GM23338 (cell line): ENCODE measurements at regions not wholly inside any gene's neighbourhood (a gene's known extent, or its start where the extent isn't known, plus 50 kb on each side); places are given as distances from the start of the nearest gene placed in this dataset.

Experiments used
- ATAC-seq: fragments of 200-7000 bp; cut with Tn5 transposase; 3 replicates; pipeline ENCODE4 v1.9.1; 2020
- DNase-seq: peaks from one replicate; pipeline ENCODE4 v3.0.0-alpha.2; 2015; ENCODE audit warnings: low spot score
- H2AFZ ChIP-seq: fragments of 200-600 bp; sonication (generic); 2 replicates; pipeline ENCODE4 v1.8.0; 2016; ENCODE audit warnings: antibody characterized with exemption, mild to moderate bottlenecking, moderate library complexity
- H3F3A ChIP-seq: fragments of 200-600 bp; sonication (generic); replicated peaks from 2 replicates; pipeline ENCODE4 v1.8.0; 2017; ENCODE audit warnings: antibody characterized with exemption, mixed run types, low read depth
- H3K27ac ChIP-seq: fragments of 200-600 bp; sonication (generic); 2 replicates; pipeline ENCODE4 v1.6.1; 2016; ENCODE audit warnings: low read depth
- H3K27me3 ChIP-seq: fragments of 200-600 bp; sonication (generic); 2 replicates; pipeline ENCODE4 v1.8.0; 2016; ENCODE audit warnings: mild to moderate bottlenecking, mixed run types, moderate library complexity; ENCODE audit not compliant: insufficient read depth
- H3K36me3 ChIP-seq: fragments of 200-600 bp; sonication (generic); 2 replicates; pipeline ENCODE4 v1.8.0; 2016; ENCODE audit warnings: mild to moderate bottlenecking; ENCODE audit not compliant: insufficient read depth
- H3K4me1 ChIP-seq: fragments of 200-600 bp; sonication (generic); 2 replicates; pipeline ENCODE4 v1.8.0; 2016; ENCODE audit warnings: mild to moderate bottlenecking, moderate library complexity; ENCODE audit not compliant: insufficient read depth
- H3K4me2 ChIP-seq: fragments of 200-600 bp; sonication (generic); 2 replicates; pipeline ENCODE4 v1.7.1; 2017; ENCODE audit warnings: mixed run types
- H3K4me3 ChIP-seq: fragments of 200-600 bp; sonication (generic); 2 replicates; pipeline ENCODE4 v1.6.1; 2016; ENCODE audit warnings: mixed run types
- H3K79me2 ChIP-seq: fragments of 200-600 bp; sonication (generic); replicated peaks from 2 replicates; pipeline ENCODE4 v1.8.0; 2017; ENCODE audit warnings: mild to moderate bottlenecking; ENCODE audit not compliant: insufficient read depth
- H3K9me2 ChIP-seq: fragments of 200-600 bp; sonication (generic); 2 replicates; pipeline ENCODE4 v1.8.0; 2017; ENCODE audit not compliant: insufficient read depth
- H4K20me1 ChIP-seq: fragments of 200-600 bp; sonication (generic); replicated peaks from 2 replicates; pipeline ENCODE4 v1.8.0; 2017; ENCODE audit warnings: mild to moderate bottlenecking; ENCODE audit not compliant: insufficient read depth
- H3K27ac Mint-ChIP-seq: 2 replicates; pipeline ENCODE4 v1.8.0; 2020; ENCODE audit warnings: inconsistent platforms, mild to moderate bottlenecking, moderate library complexity, mixed read lengths
- H3K27me3 Mint-ChIP-seq: 3 replicates; pipeline ENCODE4 v1.8.0; 2022; ENCODE audit warnings: low read depth, mild to moderate bottlenecking, moderate library complexity, mixed read lengths, inconsistent platforms; ENCODE audit not compliant: insufficient read depth, poor library complexity
- H3K36me3 Mint-ChIP-seq: 3 replicates; pipeline ENCODE4 v1.8.0; 2021; ENCODE audit warnings: low read depth, mild to moderate bottlenecking, inconsistent platforms, moderate library complexity, mixed read lengths
- H3K4me1 Mint-ChIP-seq: 3 replicates; pipeline ENCODE4 v1.8.0; 2020; ENCODE audit warnings: mild to moderate bottlenecking, inconsistent platforms, mixed read lengths
- H3K4me3 Mint-ChIP-seq: 3 replicates; pipeline ENCODE4 v1.8.0; 2021; ENCODE audit warnings: moderate library complexity, mild to moderate bottlenecking, inconsistent platforms, mixed read lengths
- H3K9me3 Mint-ChIP-seq: 3 replicates; pipeline ENCODE4 v1.8.0; 2020; ENCODE audit warnings: moderate library complexity, mild to moderate bottlenecking, inconsistent platforms, mixed read lengths
- CREB1 ChIP-seq: fragments of 250-450 bp; sonication (Bioruptor Pico); IDR thresholded peaks from 2 replicates; pipeline ENCODE4 v1.5.0; 2020; ENCODE audit warnings: low read depth, mild to moderate bottlenecking, moderate library complexity
- EZH2phosphoT487 ChIP-seq: fragments of 200-600 bp; sonication (generic); IDR thresholded peaks from one replicate; pipeline ENCODE4 v1.8.1; 2018; ENCODE audit warnings: antibody characterized with exemption; ENCODE audit not compliant: unreplicated experiment
- JUNB ChIP-seq: IDR thresholded peaks from one replicate; pipeline ENCODE4 v1.6.1; 2016; ENCODE audit warnings: antibody characterized with exemption; ENCODE audit not compliant: unreplicated experiment
- NANOG ChIP-seq: IDR thresholded peaks from 2 replicates; pipeline ENCODE4 v1.6.1; 2016; ENCODE audit warnings: antibody characterized with exemption, borderline replicate concordance
- TF ChIP-seq, protein P1 (sequence below): IDR thresholded peaks from 2 replicates; pipeline ENCODE4 v1.6.1; 2016; ENCODE audit warnings: antibody characterized with exemption
- TF ChIP-seq, protein P2 (sequence below), 2 experiments: fragments of 200-600 bp in 1 of 2; sonication (generic) in 1 of 2; conservative IDR thresholded peaks; 2 replicates each; pipeline versions ENCODE4 v1.5.1 to v1.6.1; 2016 to 2017; ENCODE audit warnings: antibody characterized with exemption in 2 of 2, low read depth in 2 of 2, mild to moderate bottlenecking in 2 of 2, moderate library complexity in 1 of 2
- TF ChIP-seq, protein P3 (sequence below): fragments of 250-450 bp; sonication (Bioruptor Pico); IDR thresholded peaks from 2 replicates; pipeline ENCODE4 v1.5.0; 2020; ENCODE audit warnings: mild to moderate bottlenecking, moderate library complexity

DNA sequence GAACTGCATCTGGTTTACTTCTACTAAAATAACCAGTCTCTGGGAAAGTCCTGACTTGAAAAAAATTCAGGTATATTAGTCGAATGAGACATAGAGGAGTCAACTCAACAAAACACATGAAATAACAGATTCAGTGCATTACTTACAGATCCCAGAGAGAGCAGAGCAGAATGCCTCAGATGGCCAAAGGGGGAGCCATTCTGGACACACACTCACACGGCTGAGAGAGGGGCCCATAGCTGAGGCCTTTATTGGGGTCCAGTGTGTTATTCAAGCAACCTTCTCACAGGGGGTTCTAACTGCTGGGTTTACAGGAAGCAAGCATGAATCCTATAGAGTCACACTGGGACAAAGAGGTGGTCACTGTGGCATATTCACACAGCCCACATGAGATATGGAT, 135.1 kb upstream of the SNRPN start:
- Histone ChIP-seq H3K4me3 (no peak overlapping the region), H3K27ac (no peak overlapping the region), H3K79me2 (no peaks in the 10 kb centered on the region), H4K20me1 (no peaks in the 10 kb centered on the region), H3K36me3 (no peaks in the 10 kb centered on the region), H3K4me1 (peaks cover 4% of the 10 kb centered on the region), H3F3A (no peaks in the 10 kb centered on the region), H3K9me2 (no peaks in the 10 kb centered on the region), H3K27me3 (no peaks in the 10 kb centered on the region), H3K4me2 (no peak overlapping the region), H2AFZ (no peak overlapping the region)
- TF ChIP-seq, protein P1, sequence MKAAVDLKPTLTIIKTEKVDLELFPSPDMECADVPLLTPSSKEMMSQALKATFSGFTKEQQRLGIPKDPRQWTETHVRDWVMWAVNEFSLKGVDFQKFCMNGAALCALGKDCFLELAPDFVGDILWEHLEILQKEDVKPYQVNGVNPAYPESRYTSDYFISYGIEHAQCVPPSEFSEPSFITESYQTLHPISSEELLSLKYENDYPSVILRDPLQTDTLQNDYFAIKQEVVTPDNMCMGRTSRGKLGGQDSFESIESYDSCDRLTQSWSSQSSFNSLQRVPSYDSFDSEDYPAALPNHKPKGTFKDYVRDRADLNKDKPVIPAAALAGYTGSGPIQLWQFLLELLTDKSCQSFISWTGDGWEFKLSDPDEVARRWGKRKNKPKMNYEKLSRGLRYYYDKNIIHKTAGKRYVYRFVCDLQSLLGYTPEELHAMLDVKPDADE = no peak
- TF ChIP-seq, protein P2, sequence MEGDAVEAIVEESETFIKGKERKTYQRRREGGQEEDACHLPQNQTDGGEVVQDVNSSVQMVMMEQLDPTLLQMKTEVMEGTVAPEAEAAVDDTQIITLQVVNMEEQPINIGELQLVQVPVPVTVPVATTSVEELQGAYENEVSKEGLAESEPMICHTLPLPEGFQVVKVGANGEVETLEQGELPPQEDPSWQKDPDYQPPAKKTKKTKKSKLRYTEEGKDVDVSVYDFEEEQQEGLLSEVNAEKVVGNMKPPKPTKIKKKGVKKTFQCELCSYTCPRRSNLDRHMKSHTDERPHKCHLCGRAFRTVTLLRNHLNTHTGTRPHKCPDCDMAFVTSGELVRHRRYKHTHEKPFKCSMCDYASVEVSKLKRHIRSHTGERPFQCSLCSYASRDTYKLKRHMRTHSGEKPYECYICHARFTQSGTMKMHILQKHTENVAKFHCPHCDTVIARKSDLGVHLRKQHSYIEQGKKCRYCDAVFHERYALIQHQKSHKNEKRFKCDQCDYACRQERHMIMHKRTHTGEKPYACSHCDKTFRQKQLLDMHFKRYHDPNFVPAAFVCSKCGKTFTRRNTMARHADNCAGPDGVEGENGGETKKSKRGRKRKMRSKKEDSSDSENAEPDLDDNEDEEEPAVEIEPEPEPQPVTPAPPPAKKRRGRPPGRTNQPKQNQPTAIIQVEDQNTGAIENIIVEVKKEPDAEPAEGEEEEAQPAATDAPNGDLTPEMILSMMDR (conservative IDR thresholded peaks at IDR 0.05; ENCODE audit: low read depth in 2 of 2) = peak; percentile 59 to 77
- peaks cover 24% of the 10 kb centered on the region for H3K9me3 Mint-ChIP-seq
- DNase-seq (peak; percentile 62), ATAC-seq (peak; percentile 39)
- no peak overlapping the region for H3K27ac Mint-ChIP-seq
- H3K4me1 Mint-ChIP-seq = peaks cover 20% of the 10 kb centered on the region; the same call in 2 of the 3 replicates
- H3K27me3 Mint-ChIP-seq = peaks cover 4% of the 10 kb centered on the region
- H3K4me3 Mint-ChIP-seq = no peak overlapping the region
- peaks cover 8% of the 10 kb centered on the region; the same call in 2 of the 3 replicates for H3K36me3 Mint-ChIP-seq

DNA sequence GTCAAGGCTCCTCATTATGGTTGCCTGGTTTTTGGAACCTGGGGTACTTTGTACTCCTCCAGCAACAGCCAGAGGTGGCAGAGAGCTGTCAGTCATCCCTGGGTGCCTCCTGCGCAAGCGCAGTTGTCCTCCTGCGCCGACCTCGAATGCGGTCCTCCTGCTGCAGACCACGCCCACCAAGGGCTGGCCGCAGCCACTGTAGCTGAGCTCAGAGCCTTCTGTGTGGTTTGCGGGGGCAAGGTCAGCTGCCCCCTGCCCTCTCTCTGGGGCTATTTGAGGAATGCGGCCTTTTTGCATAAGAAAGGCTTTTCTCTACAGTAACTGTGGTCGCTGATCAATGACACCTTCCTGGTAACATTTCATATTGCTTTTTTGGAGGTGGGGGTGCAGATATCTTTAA, 131.3 kb upstream of the SNRPN start:
- Histone ChIP-seq H3K79me2 (no peaks in the 10 kb centered on the region), H3F3A (no peaks in the 10 kb centered on the region), H3K9me2 (no peaks in the 10 kb centered on the region), H3K36me3 (no peaks in the 10 kb centered on the region), H3K27ac (peak overlapping the region; percentile 86; the same call in 1 of the 2 replicates), H3K4me3 (peak overlapping the region; percentile 32), H4K20me1 (no peaks in the 10 kb centered on the region), H3K4me2 (peak overlapping the region; percentile 33), H3K27me3 (no peaks in the 10 kb centered on the region), H2AFZ (no peak overlapping the region), H3K4me1 (peaks cover 9% of the 10 kb centered on the region)
- TF ChIP-seq EZH2phosphoT487 (no peak), JUNB (no peak), CREB1 (CRISPR knock-in tag) (peak; percentile 84), NANOG (peak; percentile 12; the same call in 1 of the 2 replicates)
- TF ChIP-seq, protein P3, sequence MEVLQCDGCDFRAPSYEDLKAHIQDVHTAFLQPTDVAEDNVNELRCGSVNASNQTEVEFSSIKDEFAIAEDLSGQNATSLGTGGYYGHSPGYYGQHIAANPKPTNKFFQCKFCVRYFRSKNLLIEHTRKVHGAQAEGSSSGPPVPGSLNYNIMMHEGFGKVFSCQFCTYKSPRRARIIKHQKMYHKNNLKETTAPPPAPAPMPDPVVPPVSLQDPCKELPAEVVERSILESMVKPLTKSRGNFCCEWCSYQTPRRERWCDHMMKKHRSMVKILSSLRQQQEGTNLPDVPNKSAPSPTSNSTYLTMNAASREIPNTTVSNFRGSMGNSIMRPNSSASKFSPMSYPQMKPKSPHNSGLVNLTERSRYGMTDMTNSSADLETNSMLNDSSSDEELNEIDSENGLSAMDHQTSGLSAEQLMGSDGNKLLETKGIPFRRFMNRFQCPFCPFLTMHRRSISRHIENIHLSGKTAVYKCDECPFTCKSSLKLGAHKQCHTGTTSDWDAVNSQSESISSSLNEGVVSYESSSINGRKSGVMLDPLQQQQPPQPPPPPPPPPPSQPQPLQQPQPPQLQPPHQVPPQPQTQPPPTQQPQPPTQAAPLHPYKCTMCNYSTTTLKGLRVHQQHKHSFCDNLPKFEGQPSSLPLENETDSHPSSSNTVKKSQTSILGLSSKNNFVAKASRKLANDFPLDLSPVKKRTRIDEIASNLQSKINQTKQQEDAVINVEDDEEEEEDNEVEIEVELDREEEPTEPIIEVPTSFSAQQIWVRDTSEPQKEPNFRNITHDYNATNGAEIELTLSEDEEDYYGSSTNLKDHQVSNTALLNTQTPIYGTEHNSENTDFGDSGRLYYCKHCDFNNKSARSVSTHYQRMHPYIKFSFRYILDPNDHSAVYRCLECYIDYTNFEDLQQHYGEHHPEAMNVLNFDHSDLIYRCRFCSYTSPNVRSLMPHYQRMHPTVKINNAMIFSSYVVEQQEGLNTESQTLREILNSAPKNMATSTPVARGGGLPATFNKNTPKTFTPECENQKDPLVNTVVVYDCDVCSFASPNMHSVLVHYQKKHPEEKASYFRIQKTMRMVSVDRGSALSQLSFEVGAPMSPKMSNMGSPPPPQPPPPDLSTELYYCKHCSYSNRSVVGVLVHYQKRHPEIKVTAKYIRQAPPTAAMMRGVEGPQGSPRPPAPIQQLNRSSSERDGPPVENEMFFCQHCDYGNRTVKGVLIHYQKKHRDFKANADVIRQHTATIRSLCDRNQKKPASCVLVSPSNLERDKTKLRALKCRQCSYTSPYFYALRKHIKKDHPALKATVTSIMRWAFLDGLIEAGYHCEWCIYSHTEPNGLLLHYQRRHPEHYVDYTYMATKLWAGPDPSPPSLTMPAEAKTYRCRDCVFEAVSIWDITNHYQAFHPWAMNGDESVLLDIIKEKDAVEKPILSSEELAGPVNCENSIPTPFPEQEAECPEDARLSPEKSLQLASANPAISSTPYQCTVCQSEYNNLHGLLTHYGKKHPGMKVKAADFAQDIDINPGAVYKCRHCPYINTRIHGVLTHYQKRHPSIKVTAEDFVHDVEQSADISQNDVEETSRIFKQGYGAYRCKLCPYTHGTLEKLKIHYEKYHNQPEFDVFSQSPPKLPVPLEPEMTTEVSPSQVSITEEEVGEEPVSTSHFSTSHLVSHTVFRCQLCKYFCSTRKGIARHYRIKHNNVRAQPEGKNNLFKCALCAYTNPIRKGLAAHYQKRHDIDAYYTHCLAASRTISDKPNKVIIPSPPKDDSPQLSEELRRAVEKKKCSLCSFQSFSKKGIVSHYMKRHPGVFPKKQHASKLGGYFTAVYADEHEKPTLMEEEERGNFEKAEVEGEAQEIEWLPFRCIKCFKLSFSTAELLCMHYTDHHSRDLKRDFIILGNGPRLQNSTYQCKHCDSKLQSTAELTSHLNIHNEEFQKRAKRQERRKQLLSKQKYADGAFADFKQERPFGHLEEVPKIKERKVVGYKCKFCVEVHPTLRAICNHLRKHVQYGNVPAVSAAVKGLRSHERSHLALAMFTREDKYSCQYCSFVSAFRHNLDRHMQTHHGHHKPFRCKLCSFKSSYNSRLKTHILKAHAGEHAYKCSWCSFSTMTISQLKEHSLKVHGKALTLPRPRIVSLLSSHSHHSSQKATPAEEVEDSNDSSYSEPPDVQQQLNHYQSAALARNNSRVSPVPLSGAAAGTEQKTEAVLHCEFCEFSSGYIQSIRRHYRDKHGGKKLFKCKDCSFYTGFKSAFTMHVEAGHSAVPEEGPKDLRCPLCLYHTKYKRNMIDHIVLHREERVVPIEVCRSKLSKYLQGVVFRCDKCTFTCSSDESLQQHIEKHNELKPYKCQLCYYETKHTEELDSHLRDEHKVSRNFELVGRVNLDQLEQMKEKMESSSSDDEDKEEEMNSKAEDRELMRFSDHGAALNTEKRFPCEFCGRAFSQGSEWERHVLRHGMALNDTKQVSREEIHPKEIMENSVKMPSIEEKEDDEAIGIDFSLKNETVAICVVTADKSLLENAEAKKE (CRISPR knock-in tag) = no peak
- Mint-ChIP-seq H3K4me1 (peaks cover 29% of the 10 kb centered on the region; the same call in 2 of the 3 replicates), H3K9me3 (peaks cover 21% of the 10 kb centered on the region), H3K27ac (peak overlapping the region; percentile 92), H3K4me3 (peak overlapping the region; percentile 61), H3K36me3 (peaks cover 12% of the 10 kb centered on the region; the same call in 2 of the 3 replicates), H3K27me3 (peaks cover 4% of the 10 kb centered on the region)
- DNase-seq (peak; percentile 97), ATAC-seq (peak; percentile 99)
